Trophoblast cell (in vitro differentiated cells and primary cell): ENCODE measurements at regions not wholly inside any gene's neighbourhood (a gene's known extent, or its start where the extent isn't known, plus 50 kb on each side); places are given as distances from the start of the nearest gene placed in this dataset.

Experiments used
- DNase-seq, 2 donors: peaks; one replicate each; pipeline ENCODE4 v3.0.0-alpha.2; 2016
- H2AFZ ChIP-seq: 2 replicates; pipeline ENCODE4 v1.6.1; 2013; ENCODE audit warnings: low read length, moderate library complexity, mild to moderate bottlenecking; ENCODE audit not compliant: insufficient read depth, poor library complexity
- H2AK5ac ChIP-seq: 2 replicates; pipeline ENCODE4 v1.6.1; 2013; ENCODE audit warnings: mild to moderate bottlenecking, low read length
- H2BK120ac ChIP-seq: 2 replicates; pipeline ENCODE4 v1.6.1; 2013; ENCODE audit warnings: low read length, mild to moderate bottlenecking, moderate library complexity; ENCODE audit not compliant: insufficient read depth, poor library complexity
- H2BK12ac ChIP-seq: 2 replicates; pipeline ENCODE4 v1.6.1; 2013; ENCODE audit warnings: mild to moderate bottlenecking, low read length, moderate library complexity
- H2BK5ac ChIP-seq: 2 replicates; pipeline ENCODE4 v1.6.1; 2013; ENCODE audit warnings: low read length, low read depth, moderate library complexity, mild to moderate bottlenecking; ENCODE audit not compliant: poor library complexity
- H3K14ac ChIP-seq: 2 replicates; pipeline ENCODE4 v1.6.1; 2013; ENCODE audit warnings: mild to moderate bottlenecking, low read length
- H3K18ac ChIP-seq: 2 replicates; pipeline ENCODE4 v1.6.1; 2013; ENCODE audit warnings: mild to moderate bottlenecking, low read length
- H3K23ac ChIP-seq: 2 replicates; pipeline ENCODE4 v1.6.1; 2013; ENCODE audit warnings: low read length
- H3K27ac ChIP-seq: 2 replicates; pipeline ENCODE4 v1.5.1; 2013; ENCODE audit warnings: low read depth, mild to moderate bottlenecking, inconsistent platforms, low read length, moderate library complexity
- H3K27me3 ChIP-seq: 2 replicates; pipeline ENCODE4 v1.6.1; 2013; ENCODE audit warnings: inconsistent platforms, mild to moderate bottlenecking, low read length, moderate library complexity; ENCODE audit not compliant: insufficient read depth
- H3K36me3 ChIP-seq, 2 experiments: 1 replicate in 1 of 2; 2 replicates in 1 of 2; pipeline ENCODE4 v1.6.1; 2013; ENCODE audit warnings: low read length in 2 of 2, mild to moderate bottlenecking in 2 of 2, moderate library complexity in 1 of 2; ENCODE audit not compliant: insufficient read depth in 2 of 2, control insufficient read depth in 1 of 2
- H3K4ac ChIP-seq: 2 replicates; pipeline ENCODE4 v1.6.1; 2013; ENCODE audit warnings: low read depth, mild to moderate bottlenecking, low read length, moderate library complexity
- H3K4me1 ChIP-seq, 2 experiments: 1 replicate in 1 of 2; 2 replicates in 1 of 2; pipeline ENCODE4 v1.6.1; 2013; ENCODE audit warnings: low read length in 2 of 2, mild to moderate bottlenecking in 2 of 2, moderate library complexity in 1 of 2; ENCODE audit not compliant: insufficient read depth in 2 of 2, control insufficient read depth in 1 of 2
- H3K4me2 ChIP-seq: 2 replicates; pipeline ENCODE4 v1.6.1; 2013; ENCODE audit warnings: inconsistent platforms, mild to moderate bottlenecking, low read length, moderate library complexity
- H3K4me3 ChIP-seq: 2 replicates; pipeline ENCODE4 v1.5.1; 2013; ENCODE audit warnings: mild to moderate bottlenecking, low read depth, low read length, inconsistent platforms
- H3K79me1 ChIP-seq: one replicate; pipeline ENCODE4 v1.6.1; 2013; ENCODE audit warnings: low read length
- H3K79me2 ChIP-seq: 2 replicates; pipeline ENCODE4 v1.6.1; 2013; ENCODE audit warnings: low read length, mild to moderate bottlenecking; ENCODE audit not compliant: control insufficient read depth, insufficient read depth, poor library complexity
- H3K9ac ChIP-seq: 2 replicates; pipeline ENCODE4 v1.6.1; 2013; ENCODE audit warnings: mild to moderate bottlenecking, low read length
- H3K9me3 ChIP-seq: 2 replicates; pipeline ENCODE4 v1.6.1; 2013; ENCODE audit warnings: low read depth, mild to moderate bottlenecking, control low read depth, inconsistent platforms, low read length; ENCODE audit not compliant: insufficient read depth
- H4K12ac ChIP-seq: 2 replicates; pipeline ENCODE4 v1.6.1; 2013; ENCODE audit warnings: low read depth, mild to moderate bottlenecking, low read length, moderate library complexity
- H4K8ac ChIP-seq: 2 replicates; pipeline ENCODE4 v1.6.1; 2013; ENCODE audit warnings: low read depth, mild to moderate bottlenecking, low read length, moderate library complexity
- H4K91ac ChIP-seq: one replicate; pipeline ENCODE4 v1.6.1; 2013; ENCODE audit warnings: low read depth, mild to moderate bottlenecking, low read length, moderate library complexity
- WGBS: extraction: QIAGEN DNeasy Blood & Tissue Kit; methylation state at CpG from one replicate; pipeline ENCODE4 v1.1.7; 2013; ENCODE audit warnings: missing lambda C conversion rate; ENCODE audit not compliant: insufficient read length, insufficient coverage; ENCODE audit errors: extremely low coverage; 5-methylcytosine and 5-hydroxymethylcytosine counted together

GRCh38 chr10:129093641-129094040 is 373.4 kb upstream of the MGMT start:
- no CpG with 5 or more reads among the region's 8 CpGs for WGBS
- H3K4me2 ChIP-seq, result no peak overlapping the region
- H4K91ac ChIP-seq, result no peak overlapping the region
- H3K4me1 ChIP-seq, result no peaks in the 10 kb centered on the region
- no peak overlapping the region for H3K18ac ChIP-seq
- no peak overlapping the region for H3K4ac ChIP-seq
- no peak for DNase-seq
- no peak overlapping the region for H2BK5ac ChIP-seq
- no peaks in the 10 kb centered on the region for H3K79me1 ChIP-seq
- no peaks in the 10 kb centered on the region for H3K36me3 ChIP-seq
- no peak overlapping the region for H2BK120ac ChIP-seq
- H4K12ac ChIP-seq, result no peak overlapping the region
- H2AFZ ChIP-seq, result no peak overlapping the region
- H3K79me2 ChIP-seq, result no peaks in the 10 kb centered on the region
- H4K8ac ChIP-seq, result no peak overlapping the region
- H3K27me3 ChIP-seq, result no peaks in the 10 kb centered on the region
- H3K9me3 ChIP-seq, result peaks cover 1% of the 10 kb centered on the region
- no peak overlapping the region for H3K4me3 ChIP-seq
- no peak overlapping the region for H3K23ac ChIP-seq
- H2BK12ac ChIP-seq, result no peak overlapping the region
- no peak overlapping the region for H3K27ac ChIP-seq
- no peak overlapping the region for H3K14ac ChIP-seq
- no peak overlapping the region for H2AK5ac ChIP-seq
- H3K9ac ChIP-seq, result no peak overlapping the region

GRCh38 chr10:129094233-129094632 is 372.8 kb upstream of the MGMT start:
- H3K18ac ChIP-seq, result no peak overlapping the region
- H4K8ac ChIP-seq, result no peak overlapping the region
- no peak overlapping the region for H3K9ac ChIP-seq
- H2BK5ac ChIP-seq, result no peak overlapping the region
- no peak overlapping the region for H2BK120ac ChIP-seq
- WGBS, result no CpG with 5 or more reads among the region's 6 CpGs
- H2BK12ac ChIP-seq, result no peak overlapping the region
- H3K4me2 ChIP-seq, result no peak overlapping the region
- H4K12ac ChIP-seq, result no peak overlapping the region
- H3K36me3 ChIP-seq, result no peaks in the 10 kb centered on the region
- peak overlapping the region; percentile 33 for H3K4me3 ChIP-seq
- H3K14ac ChIP-seq, result no peak overlapping the region
- no peaks in the 10 kb centered on the region for H3K79me1 ChIP-seq
- no peak overlapping the region for H3K23ac ChIP-seq
- H3K4me1 ChIP-seq, result no peaks in the 10 kb centered on the region
- no peak for DNase-seq
- no peak overlapping the region for H4K91ac ChIP-seq
- H3K4ac ChIP-seq, result no peak overlapping the region
- H3K79me2 ChIP-seq, result no peaks in the 10 kb centered on the region
- no peak overlapping the region for H2AFZ ChIP-seq
- peaks cover 1% of the 10 kb centered on the region for H3K9me3 ChIP-seq
- no peak overlapping the region for H3K27ac ChIP-seq
- H3K27me3 ChIP-seq, result no peaks in the 10 kb centered on the region
- H2AK5ac ChIP-seq, result no peak overlapping the region

- Histone ChIP-seq H3K4me1 (no peaks in the 10 kb centered on the region), H2AK5ac (no peak overlapping the region), H2BK120ac (no peak overlapping the region), H3K79me2 (no peaks in the 10 kb centered on the region), H3K9ac (no peak overlapping the region), H4K12ac (no peak overlapping the region), H3K18ac (no peak overlapping the region), H2BK12ac (no peak overlapping the region), H4K8ac (no peak overlapping the region), H3K4me2 (no peak overlapping the region), H3K4me3 (no peak overlapping the region), H3K4ac (no peak overlapping the region), H2AFZ (no peak overlapping the region), H3K14ac (no peak overlapping the region), H2BK5ac (no peak overlapping the region), H3K27me3 (no peaks in the 10 kb centered on the region), H3K36me3 (no peaks in the 10 kb centered on the region), H3K23ac (no peak overlapping the region), H3K79me1 (no peaks in the 10 kb centered on the region), H3K9me3 (peaks cover 1% of the 10 kb centered on the region), H4K91ac (no peak overlapping the region), H3K27ac (no peak overlapping the region)
- no peak for DNase-seq
- no CpG with 5 or more reads among the region's 2 CpGs for WGBS
Measured at GRCh38 chr10:129094861-129095260, 372.2 kb upstream of the MGMT start.

- Histone ChIP-seq H2BK5ac (no peak overlapping the region), H3K4ac (no peak overlapping the region), H2AK5ac (no peak overlapping the region), H3K27ac (no peak overlapping the region), H3K14ac (no peak overlapping the region), H3K18ac (no peak overlapping the region), H3K4me2 (no peak overlapping the region), H2BK12ac (no peak overlapping the region), H4K91ac (no peak overlapping the region), H4K8ac (no peak overlapping the region), H2AFZ (no peak overlapping the region), H3K4me3 (no peak overlapping the region), H3K23ac (no peak overlapping the region), H2BK120ac (no peak overlapping the region), H3K79me2 (no peaks in the 10 kb centered on the region), H3K79me1 (no peaks in the 10 kb centered on the region), H3K9me3 (no peaks in the 10 kb centered on the region), H4K12ac (no peak overlapping the region), H3K27me3 (no peaks in the 10 kb centered on the region), H3K9ac (no peak overlapping the region), H3K36me3 (no peaks in the 10 kb centered on the region), H3K4me1 (no peaks in the 10 kb centered on the region)
- no CpG with 5 or more reads among the region's 7 CpGs for WGBS
- DNase-seq, result no peak
Measured at GRCh38 chr10:129095680-129096064, 371.4 kb upstream of the MGMT start.
